ENCODE measurements at regions not wholly inside any gene's neighbourhood (a gene's known extent, or its start where the extent isn't known, plus 50 kb on each side); places are given as distances from the start of the nearest gene placed in this dataset.
"Not testable (repeated sequence)": the region's sequence is repeated elsewhere in the genome, so short reads cannot be mapped to it uniquely, and the experiment has no call there.

DNA sequence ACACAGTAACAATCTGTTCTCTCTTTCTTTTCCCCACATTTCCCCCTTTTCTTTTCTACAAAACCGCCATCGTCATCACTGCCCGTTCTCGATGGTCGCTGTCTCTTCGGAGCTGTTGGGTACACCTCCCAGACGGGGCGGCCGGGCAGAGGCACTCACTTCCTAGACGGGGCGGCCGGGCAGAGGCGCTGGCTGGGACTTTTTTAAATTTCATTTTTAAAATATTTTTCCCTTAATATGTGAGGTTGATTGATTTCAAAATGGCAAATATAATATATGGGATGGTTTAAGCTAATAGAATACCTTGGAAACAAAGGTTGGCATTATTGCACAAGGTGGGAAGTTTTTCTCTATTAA lies 427.1 kb upstream of the OR4E1 start:
- H3K4me1 ChIP-seq (ENCODE audit: control insufficient read depth in 1 of 2, insufficient read depth in 2 of 2, low read length in 2 of 2); H3K4me3 ChIP-seq (ENCODE audit: low read length in 2 of 2); intact Hi-C loops (cut with DNase I); H3K27me3 ChIP-seq (ENCODE audit: control insufficient read depth in 1 of 2, insufficient read depth in 2 of 2, low read length in 1 of 2); H3K27ac ChIP-seq (ENCODE audit: low read depth in 1 of 2, low read length in 2 of 2); ATAC-seq (ENCODE audit: low FRiP score); H3K9me3 ChIP-seq (ENCODE audit: control insufficient read depth, low read length); DNase-seq; H3K36me3 ChIP-seq (ENCODE audit: control insufficient read depth in 1 of 2, insufficient read depth in 2 of 2, low read length in 1 of 2): not testable (repeated sequence)
- 91% methylated on average over 13 of the region's 13 CpGs for WGBS, 2 donors

DNA sequence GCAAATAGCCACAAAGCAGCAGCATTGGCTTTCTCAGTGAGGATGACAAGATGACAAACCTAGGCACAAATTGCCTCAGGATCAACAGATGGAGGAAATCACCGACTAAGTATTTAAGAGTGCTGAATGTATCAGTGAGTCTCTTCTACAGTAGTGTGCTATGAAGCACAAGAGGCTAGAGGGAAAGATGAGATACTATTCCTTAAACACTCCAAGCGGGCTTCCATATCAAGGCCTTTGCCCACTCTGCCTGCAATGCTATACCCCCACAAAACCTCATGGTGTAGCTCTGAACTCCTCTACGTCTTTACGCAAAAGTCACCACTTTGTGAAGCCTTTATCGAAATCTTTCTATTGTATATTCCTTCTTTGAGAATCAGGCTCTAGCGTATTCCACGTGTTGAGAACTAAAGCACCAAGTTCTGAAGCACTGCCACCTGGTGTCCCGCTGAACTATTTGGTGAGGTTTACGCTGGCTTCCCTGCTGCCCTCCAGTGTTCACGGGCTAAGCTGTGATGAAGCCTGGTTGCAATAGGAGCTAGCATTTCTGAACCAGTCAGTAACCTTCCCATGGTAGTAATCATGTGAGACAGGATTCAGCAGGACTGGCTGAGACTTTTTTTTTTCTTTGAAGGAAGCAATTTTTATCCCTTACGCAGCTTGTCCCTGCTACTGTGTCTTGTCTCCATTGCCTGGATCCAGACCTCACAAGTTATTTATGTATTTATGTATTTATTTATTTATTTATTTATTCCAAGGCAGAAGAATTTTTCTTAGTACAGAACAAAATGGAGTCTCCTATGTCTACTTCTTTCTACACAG lies 426.5 kb upstream of the OR4E1 start:
- no peaks in the 10 kb centered on the region for H3K36me3 ChIP-seq (ENCODE audit: control insufficient read depth in 1 of 2, insufficient read depth in 2 of 2, low read length in 1 of 2)
- peaks cover 0 to 3% of the 10 kb centered on the region in 2 donors for H3K27me3 ChIP-seq (ENCODE audit: control insufficient read depth in 1 of 2, insufficient read depth in 2 of 2, low read length in 1 of 2)
- no peaks in the 10 kb centered on the region for H3K4me1 ChIP-seq (ENCODE audit: control insufficient read depth in 1 of 2, insufficient read depth in 2 of 2, low read length in 2 of 2)
- peak in 1 of 2 donors; percentile 61 for DNase-seq
- H3K27ac ChIP-seq (ENCODE audit: low read depth in 1 of 2, low read length in 2 of 2): no peak overlapping the region
- no peak overlapping the region for H3K4me3 ChIP-seq (ENCODE audit: low read length in 2 of 2)
- intact Hi-C loops (cut with DNase I): loop anchor here in 1 of 2 donors (5.0 kb wide), 1 partner anchor 183 kb away; no protein-coding TSS in a partner anchor
- WGBS, 2 donors: 28% methylated on average over 11 of the region's 11 CpGs
- no peaks in the 10 kb centered on the region for H3K9me3 ChIP-seq (ENCODE audit: control insufficient read depth, low read length)
- peak; percentile 87 for ATAC-seq (ENCODE audit: low FRiP score)

GRCh38 chr14:22098435-22098834 lies 424.8 kb upstream of the OR4E1 start:
- Histone ChIP-seq H3K27me3 (ENCODE audit: control insufficient read depth in 1 of 2, insufficient read depth in 2 of 2, low read length in 1 of 2) (peaks cover 0 to 3% of the 10 kb centered on the region in 2 donors), H3K4me3 (ENCODE audit: low read length in 2 of 2) (no peak overlapping the region), H3K4me1 (ENCODE audit: control insufficient read depth in 1 of 2, insufficient read depth in 2 of 2, low read length in 2 of 2) (no peaks in the 10 kb centered on the region), H3K9me3 (ENCODE audit: control insufficient read depth, low read length) (no peaks in the 10 kb centered on the region), H3K36me3 (ENCODE audit: control insufficient read depth in 1 of 2, insufficient read depth in 2 of 2, low read length in 1 of 2) (no peaks in the 10 kb centered on the region), H3K27ac (ENCODE audit: low read depth in 1 of 2, low read length in 2 of 2) (no peak overlapping the region)
- ATAC-seq (ENCODE audit: low FRiP score): no peak
- DNase-seq: no peak
- intact Hi-C loops (cut with DNase I): loop anchor here in 1 of 2 donors (5.0 kb wide), 1 partner anchor 181 kb away; no protein-coding TSS in a partner anchor

DNA sequence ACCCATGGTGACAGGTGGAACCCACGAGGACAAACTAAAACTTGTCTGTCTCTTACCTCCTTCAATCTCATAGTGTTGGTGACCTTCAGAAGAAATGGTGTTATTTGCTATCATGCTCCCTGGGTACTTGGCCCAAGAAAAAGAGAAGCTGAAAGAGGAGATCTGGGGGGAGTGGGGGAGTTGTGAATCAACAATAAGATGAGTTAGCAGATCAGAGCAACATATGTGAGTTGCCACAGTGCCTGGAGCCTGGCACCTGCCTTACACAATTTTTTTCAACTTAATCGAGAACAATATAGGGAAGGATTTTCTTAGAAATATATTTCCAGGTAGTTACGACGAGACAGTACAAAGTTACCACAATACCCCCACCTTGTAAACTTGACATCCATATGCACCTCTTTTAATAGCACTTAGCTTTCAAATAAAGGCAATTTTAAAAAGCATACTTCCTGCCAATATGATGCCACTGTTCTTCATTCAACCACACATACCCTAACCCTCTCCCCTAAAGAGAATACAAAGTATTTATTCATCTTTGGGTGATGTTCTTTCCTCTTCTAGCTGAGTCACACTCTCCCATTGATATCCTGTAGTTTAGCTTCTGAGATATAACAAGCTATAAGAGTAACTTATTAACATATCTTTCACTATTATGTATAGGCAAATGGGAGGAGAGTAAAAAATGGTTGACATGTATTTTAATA lies 424.1 kb upstream of the OR4E1 start:
- DNase-seq (no peak), ATAC-seq (ENCODE audit: low FRiP score) (no peak)
- no peak overlapping the region for H3K27ac ChIP-seq (ENCODE audit: low read depth in 1 of 2, low read length in 2 of 2)
- 79% methylated on average over 4 of the region's 4 CpGs for WGBS, 2 donors
- no peaks in the 10 kb centered on the region for H3K4me1 ChIP-seq (ENCODE audit: control insufficient read depth in 1 of 2, insufficient read depth in 2 of 2, low read length in 2 of 2)
- no peak overlapping the region for H3K4me3 ChIP-seq (ENCODE audit: low read length in 2 of 2)
- no peaks in the 10 kb centered on the region for H3K36me3 ChIP-seq (ENCODE audit: control insufficient read depth in 1 of 2, insufficient read depth in 2 of 2, low read length in 1 of 2)
- intact Hi-C loops (cut with DNase I): loop anchor here in 1 of 2 donors (5.0 kb wide), 1 partner anchor 180 kb away; no protein-coding TSS in a partner anchor
- no peaks in the 10 kb centered on the region for H3K9me3 ChIP-seq (ENCODE audit: control insufficient read depth, low read length)
- H3K27me3 ChIP-seq (ENCODE audit: control insufficient read depth in 1 of 2, insufficient read depth in 2 of 2, low read length in 1 of 2): peaks cover 0 to 3% of the 10 kb centered on the region in 2 donors

DNA sequence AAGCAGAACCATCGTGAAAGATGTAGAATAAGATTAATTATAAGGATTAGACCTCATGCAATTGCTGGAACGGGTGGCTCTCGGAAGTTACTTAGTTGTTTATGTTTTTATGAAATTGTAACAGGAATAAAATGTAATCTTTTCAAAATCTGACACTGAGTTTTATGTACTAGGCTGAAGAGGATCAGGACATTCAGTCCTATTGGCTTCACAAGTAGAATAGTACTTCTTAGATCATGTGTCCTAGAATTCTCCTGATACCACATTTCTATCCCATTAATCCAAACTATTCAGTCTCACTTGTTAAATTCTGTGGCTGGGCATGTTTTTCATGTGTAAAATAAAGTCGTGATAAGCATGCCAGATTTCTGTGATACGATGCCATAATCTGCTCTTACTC lies 423.5 kb upstream of the OR4E1 start:
- DNase-seq (no peak), ATAC-seq (ENCODE audit: low FRiP score) (no peak)
- Histone ChIP-seq H3K9me3 (ENCODE audit: control insufficient read depth, low read length) (no peaks in the 10 kb centered on the region), H3K27me3 (ENCODE audit: control insufficient read depth in 1 of 2, insufficient read depth in 2 of 2, low read length in 1 of 2) (no peaks in the 10 kb centered on the region), H3K36me3 (ENCODE audit: control insufficient read depth in 1 of 2, insufficient read depth in 2 of 2, low read length in 1 of 2) (no peaks in the 10 kb centered on the region), H3K27ac (ENCODE audit: low read depth in 1 of 2, low read length in 2 of 2) (no peak overlapping the region), H3K4me3 (ENCODE audit: low read length in 2 of 2) (no peak overlapping the region), H3K4me1 (ENCODE audit: control insufficient read depth in 1 of 2, insufficient read depth in 2 of 2, low read length in 2 of 2) (no peaks in the 10 kb centered on the region)
- whole genome bisulfite sequencing, 2 donors: 39 to 49% methylated on average over 5 of the region's 5 CpGs
- intact Hi-C loops (cut with DNase I): loop anchor here in 1 of 2 donors (5.0 kb wide), 1 partner anchor 180 kb away; no protein-coding TSS in a partner anchor

- H3K27ac ChIP-seq (ENCODE audit: low read depth in 1 of 2, low read length in 2 of 2): no peak overlapping the region
Observed at GRCh38 chr14:22096514-22096895, 422.9 kb upstream of the OR4E1 start.

GRCh38 chr14:22095860-22096513 lies 422.4 kb upstream of the OR4E1 start:
- H3K27me3 ChIP-seq (ENCODE audit: control insufficient read depth in 1 of 2, insufficient read depth in 2 of 2, low read length in 1 of 2): no peaks in the 10 kb centered on the region
- ATAC-seq (ENCODE audit: low FRiP score) (no peak), DNase-seq (no peak)
- 38 to 39% methylated on average over 4 of the region's 4 CpGs for WGBS, 2 donors
- no peaks in the 10 kb centered on the region for H3K4me1 ChIP-seq (ENCODE audit: control insufficient read depth in 1 of 2, insufficient read depth in 2 of 2, low read length in 2 of 2)
- intact Hi-C loops (cut with DNase I): loop anchor here in 1 of 2 donors (5.0 kb wide), 1 partner anchor 179 kb away; no protein-coding TSS in a partner anchor
- H3K36me3 ChIP-seq (ENCODE audit: control insufficient read depth in 1 of 2, insufficient read depth in 2 of 2, low read length in 1 of 2): no peaks in the 10 kb centered on the region
- no peaks in the 10 kb centered on the region for H3K9me3 ChIP-seq (ENCODE audit: control insufficient read depth, low read length)
- no peak overlapping the region for H3K27ac ChIP-seq (ENCODE audit: low read depth in 1 of 2, low read length in 2 of 2)
- H3K4me3 ChIP-seq (ENCODE audit: low read length in 2 of 2): no peak overlapping the region

More at GRCh38 chr14:22096514-22096895, 422.9 kb upstream of the OR4E1 start:
- no peak overlapping the region for H3K4me3 ChIP-seq (ENCODE audit: low read length in 2 of 2)
- intact Hi-C loops (cut with DNase I): loop anchor here in 1 of 2 donors (5.0 kb wide), 1 partner anchor 179 kb away; no protein-coding TSS in a partner anchor
- 86 to 88% methylated on average over 4 of the region's 4 CpGs for WGBS, 2 donors
- no peaks in the 10 kb centered on the region for H3K4me1 ChIP-seq (ENCODE audit: control insufficient read depth in 1 of 2, insufficient read depth in 2 of 2, low read length in 2 of 2)
- H3K36me3 ChIP-seq (ENCODE audit: control insufficient read depth in 1 of 2, insufficient read depth in 2 of 2, low read length in 1 of 2): no peaks in the 10 kb centered on the region
- H3K9me3 ChIP-seq (ENCODE audit: control insufficient read depth, low read length): no peaks in the 10 kb centered on the region
- DNase-seq (no peak), ATAC-seq (ENCODE audit: low FRiP score) (no peak)
- H3K27me3 ChIP-seq (ENCODE audit: control insufficient read depth in 1 of 2, insufficient read depth in 2 of 2, low read length in 1 of 2): no peaks in the 10 kb centered on the region

GRCh38 chr14:22089940-22090339 lies 416.3 kb upstream of the OR4E1 start:
- intact Hi-C loops (cut with DNase I): no loop called here
- Histone ChIP-seq H3K27me3 (ENCODE audit: control insufficient read depth in 1 of 2, insufficient read depth in 2 of 2, low read length in 1 of 2) (no peaks in the 10 kb centered on the region), H3K4me3 (ENCODE audit: low read length in 2 of 2) (no peak overlapping the region), H3K9me3 (ENCODE audit: control insufficient read depth, low read length) (no peaks in the 10 kb centered on the region), H3K27ac (ENCODE audit: low read depth in 1 of 2, low read length in 2 of 2) (no peak overlapping the region), H3K4me1 (ENCODE audit: control insufficient read depth in 1 of 2, insufficient read depth in 2 of 2, low read length in 2 of 2) (no peaks in the 10 kb centered on the region), H3K36me3 (ENCODE audit: control insufficient read depth in 1 of 2, insufficient read depth in 2 of 2, low read length in 1 of 2) (no peaks in the 10 kb centered on the region)
- ATAC-seq (ENCODE audit: low FRiP score) (no peak), DNase-seq (no peak)
- 49 to 52% methylated on average over 2 of the region's 2 CpGs for WGBS, 2 donors

Measured in aorta (tissue), 5 donors.